NCI-H226 (cell line): ENCODE measurements at regions not wholly inside any gene's neighbourhood (a gene's known extent, or its start where the extent isn't known, plus 50 kb on each side); places are given as distances from the start of the nearest gene placed in this dataset.
A peak's percentile ranks its signal among the peaks of the same experiment; 100 is the strongest.

Experiments
- DNase-seq: peaks from one replicate; pipeline ENCODE4 v3.0.0-alpha.2; 2015

DNA sequence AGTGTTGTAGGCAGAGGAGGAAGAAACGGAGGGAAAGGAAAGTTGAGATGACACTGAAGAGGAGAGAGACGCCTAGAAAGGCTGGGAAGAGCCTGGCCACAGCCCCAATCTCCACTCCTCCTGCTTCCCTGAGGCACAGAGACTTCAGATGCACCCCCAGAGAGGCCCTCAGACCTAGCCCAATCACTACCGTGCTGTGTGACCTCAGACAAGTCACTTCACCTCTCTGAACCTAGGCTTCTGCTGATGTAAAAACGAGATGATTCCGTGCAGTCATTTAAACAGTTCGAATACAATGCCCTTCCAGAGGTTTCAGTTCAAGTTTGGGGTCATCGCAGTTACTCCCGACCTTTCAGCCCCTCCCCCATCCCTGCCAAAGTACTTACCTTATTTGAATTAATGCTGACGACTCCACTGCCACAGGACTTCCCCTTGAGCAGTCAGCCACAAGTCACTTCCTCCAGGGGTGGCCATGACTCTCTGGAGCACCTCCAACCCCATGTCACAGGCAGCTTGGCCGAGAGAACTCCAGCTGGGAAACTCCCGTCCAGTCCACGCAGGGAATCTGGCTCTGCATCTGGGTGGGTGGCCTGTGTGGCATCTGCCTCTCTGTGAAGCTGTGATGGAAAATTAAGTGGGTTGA lies 105.2 kb upstream of the ID2 start:
- no peak for DNase-seq

DNA sequence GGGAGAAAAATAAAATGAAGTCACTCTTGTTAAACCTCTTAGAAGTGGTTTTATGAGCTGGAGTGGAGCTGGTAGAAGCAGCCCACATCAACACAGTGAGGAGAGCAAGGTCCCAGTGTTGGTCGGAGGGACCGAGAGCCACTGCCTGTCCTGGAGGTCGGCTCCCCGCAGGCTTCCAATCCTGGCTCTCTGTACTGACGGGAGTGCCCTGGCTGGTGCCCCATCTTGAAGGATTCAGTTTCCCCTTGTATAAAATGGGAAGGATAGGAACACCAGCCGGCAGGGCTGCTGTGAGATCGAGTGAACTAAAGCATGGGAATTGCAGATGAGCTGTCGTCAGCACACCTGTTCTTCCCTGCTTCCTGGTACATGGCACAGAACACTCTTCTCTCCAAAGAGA lies 104.3 kb upstream of the ID2 start:
- DNase-seq, result no peak

DNA sequence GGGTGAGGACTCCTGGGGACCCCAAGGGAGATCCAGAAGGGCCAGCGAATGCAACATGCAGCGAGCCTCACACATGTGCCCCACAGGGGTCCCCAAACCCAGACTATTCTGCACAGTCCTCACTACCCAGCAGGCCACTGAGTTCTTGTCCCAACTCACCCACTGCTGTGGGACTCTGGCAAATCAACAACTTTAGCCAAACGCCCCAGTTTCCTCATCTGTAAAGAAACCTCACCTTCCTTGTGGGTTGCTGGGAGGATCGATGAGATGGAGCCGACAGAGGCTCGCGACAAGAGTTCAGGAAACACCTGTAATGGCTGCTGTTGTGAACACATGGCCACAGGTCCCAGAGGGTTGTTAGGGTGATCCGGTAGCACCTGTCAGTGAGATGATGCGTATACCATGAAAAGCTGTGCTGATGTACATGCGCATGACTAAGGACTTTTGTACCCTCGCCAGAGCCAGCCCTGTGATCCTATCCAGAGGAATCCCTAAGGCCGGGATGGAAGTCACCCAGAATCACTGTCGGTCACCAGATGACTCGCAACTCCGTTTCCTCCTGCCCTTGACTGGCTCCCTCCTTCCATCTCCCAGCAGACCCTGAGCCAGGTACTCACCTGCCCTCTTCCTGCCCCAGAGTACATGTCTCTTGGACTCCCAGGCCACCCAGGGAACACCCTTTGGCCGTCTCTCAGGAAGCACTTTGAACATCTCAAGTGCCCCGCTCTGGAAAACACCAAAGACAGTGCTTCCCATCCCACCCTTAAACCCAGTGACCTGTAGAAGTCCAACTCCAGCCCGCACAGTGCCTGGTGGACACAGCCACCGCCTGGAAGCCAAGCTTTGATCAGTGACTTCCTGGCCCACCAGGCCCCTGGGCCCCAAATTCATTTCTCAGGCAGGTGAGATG lies 103.3 kb upstream of the ID2 start:
- DNase-seq, result no peak

GRCh38 chr2:8579485-8580085 lies 102.3 kb upstream of the ID2 start:
- no peak for DNase-seq

DNA sequence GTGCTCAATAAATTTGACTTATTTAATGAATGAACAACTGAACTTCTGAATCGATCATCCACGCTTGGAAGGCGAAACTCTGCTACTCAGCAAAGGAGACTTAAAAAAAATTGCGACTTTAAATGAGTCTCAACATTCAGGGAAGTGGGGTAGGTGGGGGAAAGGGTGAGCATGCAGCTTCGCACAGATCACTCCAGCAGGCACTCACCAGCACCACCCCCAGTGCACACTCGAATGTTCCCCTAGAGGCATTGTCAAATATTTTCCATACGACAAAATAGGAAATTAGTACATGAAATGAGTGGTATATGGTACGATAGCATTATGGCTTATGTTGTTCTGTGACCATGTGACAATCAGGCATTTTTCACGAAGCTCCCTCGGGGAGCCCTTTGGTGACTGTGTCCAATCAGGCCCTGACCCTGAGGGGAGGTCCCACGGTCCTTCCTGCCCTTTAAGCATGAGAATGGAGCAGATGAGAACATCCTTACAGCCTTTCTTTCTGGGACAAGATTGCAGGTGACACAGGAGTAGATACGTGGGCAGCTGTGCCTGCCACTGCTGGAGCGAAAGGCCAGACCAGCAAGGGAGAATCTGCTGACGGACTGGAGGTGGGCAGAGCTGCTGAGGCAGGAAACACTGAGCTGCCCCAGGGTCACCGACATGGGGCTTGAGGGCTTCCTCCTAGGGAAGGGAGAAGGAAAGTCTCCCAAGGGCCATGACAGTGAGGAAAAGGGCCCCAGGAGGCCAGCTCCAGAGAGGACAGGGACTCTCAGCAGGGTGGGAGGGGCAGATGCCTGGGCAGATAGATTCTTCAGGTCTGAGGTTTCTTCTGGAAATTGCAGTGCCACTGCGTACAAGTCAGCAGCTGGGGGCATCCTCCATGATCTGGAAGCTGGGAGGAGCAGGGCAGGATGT lies 101.3 kb upstream of the ID2 start:
- DNase-seq, result no peak

DNA sequence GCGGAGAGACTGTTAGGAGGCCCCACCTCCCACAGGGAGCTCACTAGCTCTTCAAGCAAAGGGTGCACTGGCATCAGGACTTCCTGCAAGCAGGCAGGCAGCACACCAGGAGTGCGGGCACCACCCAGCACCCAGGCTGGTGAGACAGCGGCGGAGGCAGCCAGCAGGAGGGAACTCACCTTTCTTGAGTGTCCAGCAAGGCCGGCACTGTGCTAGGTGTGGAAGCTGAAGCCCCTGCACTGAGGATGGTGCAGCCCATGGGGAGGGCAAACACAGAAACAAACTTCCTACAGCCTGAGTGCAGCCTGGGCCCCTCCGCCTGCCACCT lies 100.7 kb upstream of the ID2 start:
- no peak for DNase-seq

GRCh38 chr2:8581601-8582041 lies 100.2 kb upstream of the ID2 start:
- no peak for DNase-seq

- DNase-seq, result no peak
These were observed 99.7 kb upstream of the ID2 start for GRCh38 chr2:8582191-8582590.

DNA sequence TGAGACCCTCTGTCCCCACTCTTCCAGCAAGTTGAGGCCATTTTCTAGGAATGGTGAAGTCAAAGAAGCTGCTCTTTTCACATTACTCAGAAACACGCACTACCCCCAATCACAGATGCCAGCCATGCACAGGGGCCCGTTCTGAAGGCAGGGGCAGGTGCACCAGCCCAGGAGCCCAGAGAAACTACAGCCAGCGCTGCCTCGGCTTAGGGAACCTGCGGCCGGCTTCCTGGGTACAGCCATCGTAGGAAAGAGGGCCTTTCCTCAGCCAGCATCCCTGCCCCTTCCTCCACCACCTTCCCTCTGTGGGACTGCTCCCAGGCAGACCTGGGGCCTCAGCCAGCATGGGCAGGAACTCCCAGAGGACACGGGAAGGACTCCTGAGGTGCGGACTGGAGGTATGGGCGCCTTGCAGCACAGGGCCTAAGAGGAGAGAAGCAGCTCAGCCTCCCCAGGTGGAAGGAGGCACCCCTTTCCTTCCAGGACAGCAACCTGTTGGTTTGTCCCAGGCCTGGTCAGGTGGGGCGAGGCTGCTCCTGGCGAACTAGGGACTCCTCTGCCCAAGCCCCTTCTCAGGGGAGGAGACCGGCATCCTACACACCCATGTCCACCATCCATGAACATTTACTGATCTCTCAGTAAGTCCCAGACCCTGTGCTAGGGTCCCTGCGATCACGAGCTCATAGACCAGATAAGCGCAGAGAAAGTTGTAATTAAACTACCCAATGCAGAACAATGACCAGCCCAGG lies 99.0 kb upstream of the ID2 start:
- no peak for DNase-seq

GRCh38 chr2:8583400-8584173 lies 98.3 kb upstream of the ID2 start:
- peak; percentile 59 for DNase-seq

DNA sequence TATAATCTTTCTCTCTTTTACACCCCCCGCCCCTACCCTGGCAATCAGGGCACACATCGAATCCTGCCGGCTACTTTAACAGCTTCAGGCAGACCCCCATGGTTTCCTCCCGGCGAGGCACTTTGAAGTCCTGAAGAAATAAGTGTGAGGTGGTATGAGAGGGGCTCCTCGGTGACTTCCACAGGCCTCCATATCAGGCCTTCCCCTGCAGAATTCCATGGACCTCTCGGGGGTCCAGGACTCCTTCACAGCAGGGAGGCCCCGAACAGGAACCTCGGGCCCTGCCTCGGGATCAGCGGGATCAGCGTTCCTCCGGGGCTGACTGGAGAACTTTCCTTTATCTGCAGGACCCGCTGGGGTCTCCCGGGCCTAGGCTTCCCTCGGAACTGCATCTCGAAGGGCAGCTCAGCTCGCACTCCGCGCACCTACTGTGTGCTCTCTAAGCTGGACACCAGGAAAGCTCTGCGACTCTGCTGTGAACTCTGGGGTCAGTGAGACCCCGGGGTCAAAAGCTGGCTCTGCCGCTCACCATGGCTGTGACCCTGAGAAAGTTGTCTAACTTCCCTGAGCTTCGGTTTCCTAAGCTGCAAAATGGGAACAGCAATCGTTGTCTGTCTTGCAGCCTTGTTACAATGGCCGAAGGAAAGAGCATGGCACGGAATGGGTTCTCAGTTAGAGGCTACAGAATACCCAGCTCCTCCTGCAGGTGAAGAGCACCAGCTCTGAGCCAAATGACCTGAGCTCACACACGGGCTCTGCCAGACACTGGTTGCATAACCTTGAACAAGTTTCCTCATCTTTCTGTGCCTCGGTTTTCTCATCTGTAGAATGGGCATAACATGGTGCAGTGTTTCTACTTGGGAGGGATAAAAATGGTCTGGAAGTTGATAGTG lies 97.4 kb upstream of the ID2 start:
- no peak for DNase-seq

- no peak for DNase-seq
These were observed 95.3 kb upstream of the ID2 start for GRCh38 chr2:8586457-8587051.

GRCh38 chr2:8587251-8587791 lies 94.5 kb upstream of the ID2 start:
- no peak for DNase-seq

- DNase-seq, result no peak
These were observed 93.7 kb upstream of the ID2 start for GRCh38 chr2:8587920-8588830.

GRCh38 chr2:8588831-8589191 lies 93.0 kb upstream of the ID2 start:
- no peak for DNase-seq

DNA sequence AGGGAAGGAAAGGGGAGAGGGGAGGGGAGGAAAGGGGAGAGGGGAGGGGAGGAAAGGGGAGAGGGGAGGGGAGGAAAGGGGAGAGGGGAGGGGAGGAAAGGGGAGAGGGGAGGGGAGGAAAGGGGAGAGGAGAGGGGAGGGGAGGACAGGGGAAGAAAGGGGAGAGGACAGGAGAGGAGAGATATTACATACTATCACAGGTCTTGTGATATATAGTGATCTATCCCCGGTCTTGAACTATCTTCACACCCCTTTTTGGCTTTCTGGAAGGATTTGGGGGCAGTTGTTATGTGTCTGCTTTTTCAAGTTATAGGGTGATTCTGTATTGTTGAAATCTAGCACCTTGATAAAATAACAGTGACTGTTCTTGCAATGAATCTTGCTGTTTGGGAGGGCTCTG lies 92.1 kb upstream of the ID2 start:
- DNase-seq, result no peak

- DNase-seq, result no peak
These were observed 90.9 kb upstream of the ID2 start for GRCh38 chr2:8590938-8591337.

GRCh38 chr2:8592736-8593135 lies 89.1 kb upstream of the ID2 start:
- DNase-seq, result no peak

GRCh38 chr2:8593243-8593642 lies 88.6 kb upstream of the ID2 start:
- DNase-seq, result no peak
